ENCODE measurements at regions not wholly inside any gene's neighbourhood (a gene's known extent, or its start where the extent isn't known, plus 50 kb on each side); places are given as distances from the start of the nearest gene placed in this dataset.

GRCh38 chr10:124252097-124252715, 158.8 kb upstream of the CHST15 start:
- H3K27me3 ChIP-seq (ENCODE audit: control insufficient read depth, insufficient read depth, low read length): no peaks in the 10 kb centered on the region
- dilution Hi-C loops (cut with HindIII; ENCODE audit: low sequenced_read_pairs, unreplicated experiment): no loop called here
- H2BK5ac ChIP-seq (ENCODE audit: low read depth, low read length, poor library complexity, severe bottlenecking): no peak overlapping the region
- BruUV-seq (replicated peaks): no TSS peak
- H3K9me1 ChIP-seq (ENCODE audit: insufficient read depth, low read length): no peaks in the 10 kb centered on the region
- ChIA-PET CTCF (interaction anchor here (1.1 kb wide), 1 partner anchor 137 kb away, joined by 4 read pairs; no protein-coding TSS in a partner anchor), POLR2A (ENCODE audit: unreplicated experiment) (no interaction called here)
- DNase-seq (no peak), ATAC-seq (ENCODE audit: low read depth) (no peak)
- H3K14ac ChIP-seq (replicated peaks; ENCODE audit: low read depth, low read length): no peak overlapping the region
- no peak overlapping the region for H3K18ac ChIP-seq (ENCODE audit: low read depth, low read length)
- no peaks in the 10 kb centered on the region for H3K79me1 ChIP-seq (ENCODE audit: low read depth in 1 of 2, low read length in 2 of 2)
- H3K27ac ChIP-seq (ENCODE audit: insufficient read depth, low read length): no peak overlapping the region
- H3K9me3 ChIP-seq (ENCODE audit: control insufficient read depth, insufficient read depth, low read length): peaks cover 22% of the 10 kb centered on the region
- WGBS, 2 experiments (ENCODE audit: extremely low coverage in 2 of 2, insufficient read length in 1 of 2): no CpG with 5 or more reads among the region's 8 CpGs
- H3K4me2 ChIP-seq (ENCODE audit: low read depth, low read length): no peak overlapping the region
- no peak overlapping the region for H3K4ac ChIP-seq (ENCODE audit: low read depth, low read length)
- H2AK9ac ChIP-seq (replicated peaks; ENCODE audit: low read depth, low read length, poor library complexity): no peak overlapping the region
- H2BK15ac ChIP-seq (ENCODE audit: low read depth, low read length): no peak overlapping the region
- H4K8ac ChIP-seq (ENCODE audit: low read depth in 2 of 2, low read length in 2 of 2): no peak overlapping the region
- H4K91ac ChIP-seq (ENCODE audit: insufficient read depth, low read depth, low read length): no peak overlapping the region
- H3K4me1 ChIP-seq (ENCODE audit: control insufficient read depth, insufficient read depth, low read length): no peaks in the 10 kb centered on the region
- no peak overlapping the region for H3K9ac ChIP-seq (ENCODE audit: low read depth, low read length)
- no peaks in the 10 kb centered on the region for H4K20me1 ChIP-seq (ENCODE audit: insufficient read depth, low read length)
- no peak overlapping the region for H2BK20ac ChIP-seq (ENCODE audit: low read depth, low read length)
- no peak overlapping the region for H3K4me3 ChIP-seq (ENCODE audit: insufficient read depth, low read depth, low read length)
- no peak overlapping the region for H3K23ac ChIP-seq (ENCODE audit: low read depth, low read length)
- H3K56ac ChIP-seq (ENCODE audit: extremely low read depth, insufficient read depth, low read length): no peak overlapping the region
- no peak for TF ChIP-seq RAD21 (IDR thresholded peaks at IDR 0.05; ENCODE audit: low read length)
- intact Hi-C loops (cut with micrococcal nuclease): no loop called here
- no peaks in the 10 kb centered on the region for H3K36me3 ChIP-seq (ENCODE audit: control insufficient read depth, insufficient read depth, low read length)
- no peak overlapping the region for H4K5ac ChIP-seq (ENCODE audit: low read depth, low read length)
- no peak overlapping the region for H2AK5ac ChIP-seq (ENCODE audit: low read depth, low read length)
- in situ Hi-C loops (cut with MboI; ENCODE audit: low sequenced_read_pairs): no loop called here
- no peak overlapping the region for H2BK120ac ChIP-seq (ENCODE audit: low read depth, low read length)
- no peak overlapping the region for H2AFZ ChIP-seq (replicated peaks; ENCODE audit: low read length, poor library complexity)
